Testis (tissue), 2 donors: ENCODE measurements at regions not wholly inside any gene's neighbourhood (a gene's known extent, or its start where the extent isn't known, plus 50 kb on each side); places are given as distances from the start of the nearest gene placed in this dataset.

Experiments used
- DNase-seq: peaks from one replicate; pipeline ENCODE4 v3.0.0-alpha.2; 2019
- H3K27ac ChIP-seq, 2 donors: fragments of 200-600 bp; sonication (generic); one replicate each; pipeline ENCODE4 v1.5.1; 2019
- H3K27me3 ChIP-seq: fragments of 200-600 bp; sonication (generic); one replicate; pipeline ENCODE4 v1.5.1; 2019
- H3K36me3 ChIP-seq: fragments of 200-600 bp; sonication (generic); one replicate; pipeline ENCODE4 v1.5.1; 2017; ENCODE audit warnings: low read depth; ENCODE audit errors: missing control alignments
- H3K4me1 ChIP-seq: fragments of 200-600 bp; sonication (generic); one replicate; pipeline ENCODE4 v1.5.1; 2019
- H3K4me3 ChIP-seq, 2 donors: fragments of 200-600 bp; sonication (generic); one replicate each; pipeline ENCODE4 v1.5.1; 2017 to 2019
- H3K9me3 ChIP-seq: fragments of 200-600 bp; sonication (generic); one replicate; pipeline ENCODE4 v1.5.1; 2017
- POLR2A ChIP-seq: fragments of 450-650 bp; IDR thresholded peaks from one replicate; pipeline ENCODE4 v1.6.1; 2017; ENCODE audit warnings: antibody characterized with exemption, mild to moderate bottlenecking, moderate library complexity
- WGBS, 2 donors: methylation state at CpG; one replicate each; pipeline ENCODE4 v1.1.5; 2018; 5-methylcytosine and 5-hydroxymethylcytosine counted together
- intact Hi-C: fragments of 100-400 bp; cut with DNase I; formaldehyde crosslinking; loops from one replicate; pipeline ENCODE4 v1.15.1; 2023; ENCODE audit warnings: low total_unique reads
- TF ChIP-seq, protein P1 (sequence below), 3 experiments: fragments of 450-650 bp in 2 of 3; fragments of 200-600 bp in 1 of 3; sonication (generic) in 1 of 3; IDR thresholded peaks; one replicate each; pipeline ENCODE4 v1.5.1; 2016 to 2019; ENCODE audit warnings: antibody characterized with exemption in 3 of 3, mild to moderate bottlenecking in 2 of 3, moderate library complexity in 1 of 3

DNA sequence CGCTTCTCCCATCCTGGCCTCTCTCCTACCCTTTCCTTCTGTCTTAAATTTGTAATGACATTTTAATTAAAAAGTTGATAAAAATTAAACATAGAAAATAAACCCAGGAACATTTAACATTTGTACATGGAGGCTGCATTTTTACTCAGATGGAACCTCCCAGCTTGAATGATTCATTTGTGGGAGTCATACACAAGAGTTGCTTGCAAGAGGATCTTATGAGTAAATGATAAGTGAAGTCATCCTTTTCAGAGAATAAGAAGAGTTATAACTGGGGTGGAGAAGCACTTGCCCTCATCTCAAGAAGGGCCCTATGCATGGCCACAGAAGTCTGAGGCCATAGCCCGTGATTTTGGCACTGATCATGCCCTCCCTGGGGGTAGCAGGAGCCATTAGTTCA lies 482.9 kb upstream of the BOD1L1 start:
- H3K27ac ChIP-seq = no peak overlapping the region
- H3K9me3 ChIP-seq = no peaks in the 10 kb centered on the region
- TF ChIP-seq POLR2A = no peak
- TF ChIP-seq, protein P1, sequence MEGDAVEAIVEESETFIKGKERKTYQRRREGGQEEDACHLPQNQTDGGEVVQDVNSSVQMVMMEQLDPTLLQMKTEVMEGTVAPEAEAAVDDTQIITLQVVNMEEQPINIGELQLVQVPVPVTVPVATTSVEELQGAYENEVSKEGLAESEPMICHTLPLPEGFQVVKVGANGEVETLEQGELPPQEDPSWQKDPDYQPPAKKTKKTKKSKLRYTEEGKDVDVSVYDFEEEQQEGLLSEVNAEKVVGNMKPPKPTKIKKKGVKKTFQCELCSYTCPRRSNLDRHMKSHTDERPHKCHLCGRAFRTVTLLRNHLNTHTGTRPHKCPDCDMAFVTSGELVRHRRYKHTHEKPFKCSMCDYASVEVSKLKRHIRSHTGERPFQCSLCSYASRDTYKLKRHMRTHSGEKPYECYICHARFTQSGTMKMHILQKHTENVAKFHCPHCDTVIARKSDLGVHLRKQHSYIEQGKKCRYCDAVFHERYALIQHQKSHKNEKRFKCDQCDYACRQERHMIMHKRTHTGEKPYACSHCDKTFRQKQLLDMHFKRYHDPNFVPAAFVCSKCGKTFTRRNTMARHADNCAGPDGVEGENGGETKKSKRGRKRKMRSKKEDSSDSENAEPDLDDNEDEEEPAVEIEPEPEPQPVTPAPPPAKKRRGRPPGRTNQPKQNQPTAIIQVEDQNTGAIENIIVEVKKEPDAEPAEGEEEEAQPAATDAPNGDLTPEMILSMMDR (IDR thresholded peaks at IDR 0.05) = no peak
- intact Hi-C loops = no loop called here
- no peaks in the 10 kb centered on the region for H3K4me1 ChIP-seq
- H3K27me3 ChIP-seq = no peaks in the 10 kb centered on the region
- no peaks in the 10 kb centered on the region for H3K36me3 ChIP-seq
- no peak for DNase-seq
- 83 to 85% methylated on average over 2 of the region's 2 CpGs for WGBS, 2 donors
- H3K4me3 ChIP-seq = no peak overlapping the region

DNA sequence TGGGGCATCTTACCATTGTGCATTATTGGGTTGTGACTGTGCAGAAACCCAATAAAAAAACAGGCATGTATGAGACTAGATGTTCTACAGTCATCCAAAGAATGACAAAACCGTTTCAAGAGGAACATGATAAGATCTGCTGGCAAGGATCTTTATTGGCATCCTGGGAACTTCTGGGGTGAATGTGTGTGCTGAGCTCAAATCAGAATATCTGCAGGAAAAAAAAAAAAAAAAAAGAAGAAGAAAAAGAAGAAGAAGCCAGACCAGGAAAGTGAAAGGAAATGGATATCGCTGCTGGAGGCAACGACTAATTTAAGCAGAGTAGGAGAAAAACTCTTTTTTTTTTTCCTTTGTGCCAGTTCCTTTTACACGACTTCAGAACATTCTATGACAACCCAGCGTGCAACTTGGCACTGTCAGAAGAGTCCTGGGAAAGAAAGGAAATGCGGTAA lies 484.2 kb upstream of the BOD1L1 start:
- TF ChIP-seq, protein P1 (IDR thresholded peaks at IDR 0.05) = no peak
- TF ChIP-seq POLR2A = no peak
- intact Hi-C loops = no loop called here
- Histone ChIP-seq H3K27me3 (no peaks in the 10 kb centered on the region), H3K4me3 (no peak overlapping the region), H3K4me1 (no peaks in the 10 kb centered on the region), H3K27ac (no peak overlapping the region), H3K36me3 (no peaks in the 10 kb centered on the region), H3K9me3 (no peaks in the 10 kb centered on the region)
- DNase-seq = no peak
- 21 to 32% methylated on average over 6 of the region's 6 CpGs for WGBS, 2 donors

DNA sequence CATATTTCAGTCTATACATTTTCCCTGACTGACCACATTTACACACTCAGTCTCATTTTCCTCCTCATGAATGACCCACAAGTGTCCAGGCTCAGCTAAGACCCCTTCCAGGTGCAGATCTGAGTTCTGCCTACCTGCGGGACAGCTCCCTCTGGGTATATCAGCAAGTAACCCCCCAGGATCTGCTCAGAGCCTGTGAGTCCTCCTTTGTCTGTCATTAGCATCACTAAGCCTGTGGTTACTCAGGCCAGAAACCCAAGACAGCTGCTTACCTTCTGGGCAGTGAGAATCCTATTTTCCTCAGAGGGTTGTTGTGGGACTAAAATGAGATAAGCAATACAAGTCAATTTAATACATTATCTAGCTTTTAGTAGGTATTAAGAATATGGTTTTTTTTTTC lies 487.6 kb upstream of the BOD1L1 start:
- WGBS, 2 donors = 87 to 90% methylated on average over 1 of the region's 1 CpG
- no peaks in the 10 kb centered on the region for H3K36me3 ChIP-seq
- no peak for DNase-seq
- TF ChIP-seq, protein P1 (IDR thresholded peaks at IDR 0.05) = no peak
- no peak for TF ChIP-seq POLR2A
- H3K4me3 ChIP-seq = no peak overlapping the region
- no peak overlapping the region for H3K27ac ChIP-seq
- H3K9me3 ChIP-seq = no peaks in the 10 kb centered on the region
- intact Hi-C loops = no loop called here
- no peaks in the 10 kb centered on the region for H3K4me1 ChIP-seq
- H3K27me3 ChIP-seq = no peaks in the 10 kb centered on the region

DNA sequence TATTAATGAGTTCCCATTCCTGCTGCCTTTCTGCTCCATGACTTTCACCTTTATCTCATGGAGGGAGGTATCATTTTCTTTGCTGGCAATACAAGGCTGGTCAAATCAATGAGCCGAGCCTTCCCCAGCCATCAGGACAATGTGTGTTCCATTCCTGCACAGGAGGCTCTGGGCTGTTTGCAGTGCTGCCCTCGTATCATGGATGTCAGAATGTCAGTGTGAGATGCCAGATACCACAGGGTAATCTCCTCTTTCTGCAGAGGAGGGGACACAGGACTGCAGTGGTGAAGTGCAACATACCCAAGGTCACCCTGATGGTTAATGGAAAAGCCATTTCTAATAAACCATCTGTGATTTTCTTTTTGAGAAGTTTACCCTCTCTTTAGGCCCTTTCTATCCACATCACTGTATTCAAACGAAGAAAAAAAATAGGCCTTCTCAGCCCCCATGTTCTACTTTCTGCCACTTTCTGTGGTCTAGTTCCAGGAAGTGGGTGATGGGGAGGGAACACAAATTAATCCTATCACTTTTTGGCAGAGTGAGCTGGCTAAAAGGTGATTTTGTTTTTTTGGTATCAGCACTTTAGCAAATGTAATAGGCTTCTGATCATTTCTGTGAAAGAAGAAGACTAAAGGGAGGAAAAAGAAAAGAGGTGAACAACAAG lies 490.2 kb upstream of the BOD1L1 start:
- intact Hi-C loops = no loop called here
- H3K9me3 ChIP-seq = no peaks in the 10 kb centered on the region
- 70% methylated on average over 3 of the region's 3 CpGs for WGBS, 2 donors
- no peak overlapping the region for H3K27ac ChIP-seq
- no peaks in the 10 kb centered on the region for H3K36me3 ChIP-seq
- H3K27me3 ChIP-seq = no peaks in the 10 kb centered on the region
- DNase-seq = no peak
- H3K4me3 ChIP-seq = no peak overlapping the region
- no peaks in the 10 kb centered on the region for H3K4me1 ChIP-seq
- TF ChIP-seq, protein P1 (IDR thresholded peaks at IDR 0.05) = no peak
- TF ChIP-seq POLR2A = no peak

DNA sequence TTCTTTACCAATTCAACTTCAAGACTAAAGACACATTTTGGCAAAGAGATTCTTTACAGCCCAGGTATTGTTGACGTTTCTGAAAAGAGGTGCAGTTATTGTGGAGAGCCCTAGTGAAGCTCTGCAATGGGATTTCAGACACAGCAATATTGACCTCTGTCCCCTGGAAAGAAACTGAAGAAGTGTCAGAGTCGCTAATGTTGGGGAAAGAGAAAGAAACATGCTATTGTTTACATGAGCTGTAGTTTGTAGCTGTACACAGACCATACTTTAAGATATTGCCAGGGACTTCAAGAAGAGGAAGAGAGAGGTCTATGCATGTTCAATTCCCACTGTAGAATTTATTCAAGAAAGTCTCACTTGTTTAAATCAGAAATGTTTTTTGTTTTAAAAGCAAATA lies 497.3 kb upstream of the BOD1L1 start:
- TF ChIP-seq POLR2A = no peak
- TF ChIP-seq, protein P1 (IDR thresholded peaks at IDR 0.05) = no peak
- Histone ChIP-seq H3K36me3 (no peaks in the 10 kb centered on the region), H3K4me1 (no peaks in the 10 kb centered on the region), H3K27me3 (no peaks in the 10 kb centered on the region), H3K4me3 (no peak overlapping the region), H3K9me3 (no peaks in the 10 kb centered on the region), H3K27ac (no peak overlapping the region)
- intact Hi-C loops = no loop called here
- DNase-seq = no peak
- WGBS, 2 donors = 59 to 75% methylated on average over 2 of the region's 2 CpGs
